ENCODE measurements at regions not wholly inside any gene's neighbourhood (a gene's known extent, or its start where the extent isn't known, plus 50 kb on each side); places are given as distances from the start of the nearest gene placed in this dataset.

GRCh38 chr10:14468023-14468441 lies 137.3 kb upstream of the FRMD4A start:
- no peak for DNase-seq

GRCh38 chr10:14466257-14466656 lies 135.5 kb upstream of the FRMD4A start:
- no peak for DNase-seq

GRCh38 chr10:14460447-14460846 lies 129.7 kb upstream of the FRMD4A start:
- no peak for DNase-seq

GRCh38 chr10:14459665-14460064 lies 128.9 kb upstream of the FRMD4A start:
- DNase-seq: no peak

- DNase-seq: no peak
Measured at GRCh38 chr10:14456870-14457266, 126.1 kb upstream of the FRMD4A start.

GRCh38 chr10:14456218-14456869 lies 125.6 kb upstream of the FRMD4A start:
- no peak for DNase-seq

- no peak for DNase-seq
Measured at GRCh38 chr10:14454629-14455028, 123.9 kb upstream of the FRMD4A start.

GRCh38 chr10:14454206-14454605 lies 123.5 kb upstream of the FRMD4A start:
- DNase-seq: no peak

GRCh38 chr10:14453593-14453992 lies 122.9 kb upstream of the FRMD4A start:
- no peak for DNase-seq

GRCh38 chr10:14451341-14451740 lies 120.6 kb upstream of the FRMD4A start:
- no peak for DNase-seq

GRCh38 chr10:14450041-14450491 lies 119.3 kb upstream of the FRMD4A start:
- no peak for DNase-seq

GRCh38 chr10:14449293-14449815 lies 118.6 kb upstream of the FRMD4A start:
- no peak for DNase-seq

GRCh38 chr10:14448197-14448990 lies 117.7 kb upstream of the FRMD4A start:
- DNase-seq: no peak

GRCh38 chr10:14447094-14447839 lies 116.5 kb upstream of the FRMD4A start:
- no peak for DNase-seq

GRCh38 chr10:14439451-14440259 lies 108.9 kb upstream of the FRMD4A start:
- no peak for DNase-seq

- no peak for DNase-seq
Measured at GRCh38 chr10:14438576-14438975, 107.9 kb upstream of the FRMD4A start.

- DNase-seq: no peak
Measured at GRCh38 chr10:14438057-14438456, 107.3 kb upstream of the FRMD4A start.

GRCh38 chr10:14435976-14436632 lies 105.4 kb upstream of the FRMD4A start:
- DNase-seq: no peak

- no peak for DNase-seq
Measured at GRCh38 chr10:14433147-14433546, 102.4 kb upstream of the FRMD4A start.

- DNase-seq: no peak
Measured at GRCh38 chr10:14431868-14432267, 101.1 kb upstream of the FRMD4A start.

All from nucleus accumbens (tissue), 56 donors.